ENCODE measurements at regions not wholly inside any gene's neighbourhood (a gene's known extent, or its start where the extent isn't known, plus 50 kb on each side); places are given as distances from the start of the nearest gene placed in this dataset.
A peak's percentile ranks its signal among the peaks of the same experiment; 100 is the strongest.
"Not testable (repeated sequence)": the region's sequence is repeated elsewhere in the genome, so short reads cannot be mapped to it uniquely, and the experiment has no call there.

DNA sequence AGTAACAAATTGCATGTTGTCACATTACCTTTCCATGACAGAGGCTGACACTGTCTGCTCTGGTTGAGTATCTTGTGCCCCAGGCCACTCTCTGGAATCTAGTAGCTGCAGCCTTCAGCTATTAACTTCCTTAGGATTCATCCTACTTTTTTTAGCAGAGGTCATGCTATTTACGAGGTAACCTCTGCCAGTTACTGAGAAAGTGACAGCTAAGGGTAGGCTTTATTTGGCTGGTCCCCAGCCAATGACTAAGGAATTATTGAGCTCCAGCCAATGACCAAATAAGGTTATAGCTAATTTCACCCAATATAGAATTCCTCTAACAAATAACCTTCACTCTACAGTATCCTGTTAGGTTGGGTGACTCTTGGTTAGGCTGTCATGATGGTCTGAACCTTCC, 1361.7 kb downstream of the XPNPEP1 start:
- Mint-ChIP-seq H3K4me3 (no peak overlapping the region), H3K27me3 (no peaks in the 10 kb centered on the region), H3K9me3 (peaks cover 0 to 2% of the 10 kb centered on the region in 2 donors), H3K27ac (no peak overlapping the region), H3K4me1 (no peaks in the 10 kb centered on the region)
- no peak for DNase-seq
- no peak for ATAC-seq

DNA sequence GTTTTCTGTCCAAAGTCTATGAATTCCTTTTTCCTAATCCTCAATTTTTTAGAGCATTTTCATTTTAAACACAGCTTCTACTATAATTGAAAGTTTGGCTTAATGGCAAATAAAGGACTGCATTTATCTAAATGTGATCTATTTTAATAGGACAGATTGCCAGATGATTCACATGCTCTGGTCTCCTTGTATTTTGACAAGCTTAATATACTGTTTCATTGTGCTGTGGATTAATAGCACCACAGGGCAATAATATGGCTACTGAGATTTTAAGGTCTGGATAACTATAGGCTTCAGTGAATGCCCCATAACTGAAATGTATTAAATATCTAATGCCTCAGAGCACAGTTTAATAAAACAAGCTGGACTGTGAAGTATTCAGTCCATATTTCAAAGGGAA, 1362.8 kb downstream of the XPNPEP1 start:
- no peak for DNase-seq
- Mint-ChIP-seq H3K9me3 (no peaks in the 10 kb centered on the region), H3K4me3 (no peak overlapping the region), H3K27me3 (no peaks in the 10 kb centered on the region), H3K4me1 (no peaks in the 10 kb centered on the region), H3K27ac (no peak overlapping the region)
- no peak for ATAC-seq

DNA sequence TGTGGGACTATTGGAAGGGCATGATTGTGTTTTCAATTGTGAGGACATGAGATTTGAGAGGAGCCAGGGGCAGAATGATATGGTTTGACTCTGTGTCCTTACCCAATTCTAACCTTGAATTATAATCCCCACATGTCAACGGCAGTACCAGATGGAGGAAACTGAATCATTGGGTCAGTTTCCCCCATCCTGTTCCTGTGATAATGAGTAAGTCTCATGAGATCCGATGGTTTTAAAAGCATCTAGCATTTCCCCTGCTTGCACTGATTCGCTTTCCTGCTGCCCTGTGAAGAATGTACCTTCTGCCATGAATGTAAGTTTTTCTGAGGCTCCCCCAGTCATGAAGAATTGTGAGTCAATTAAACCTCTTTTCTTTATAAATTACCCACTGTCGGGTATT, 1367.1 kb downstream of the XPNPEP1 start:
- H3K27ac Mint-ChIP-seq = no peak overlapping the region
- no peaks in the 10 kb centered on the region for H3K27me3 Mint-ChIP-seq
- peaks cover 0 to 10% of the 10 kb centered on the region in 2 donors for H3K9me3 Mint-ChIP-seq
- ATAC-seq = no peak
- H3K4me3 Mint-ChIP-seq = no peak overlapping the region
- no peak for DNase-seq
- H3K4me1 Mint-ChIP-seq = no peaks in the 10 kb centered on the region

DNA sequence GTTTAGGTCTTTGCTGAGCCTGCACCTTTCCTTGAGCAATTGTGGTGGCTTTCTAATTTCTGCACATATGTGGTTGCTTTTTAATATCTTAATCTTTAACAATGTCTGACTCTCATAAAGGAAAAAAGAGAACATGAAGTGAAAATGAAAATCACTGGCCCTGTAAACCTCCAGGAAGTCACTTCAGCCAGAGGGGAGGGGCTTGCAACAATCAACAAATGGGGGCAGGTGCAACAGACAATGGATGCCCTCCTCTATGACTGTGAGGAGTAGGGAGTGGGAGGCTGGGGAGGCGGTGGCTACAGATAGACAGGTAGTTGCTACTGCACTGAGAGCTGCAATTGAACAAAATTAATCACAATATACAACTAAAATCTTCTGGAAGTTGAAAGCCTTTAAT, 1377.4 kb downstream of the XPNPEP1 start:
- no peak for ATAC-seq
- Mint-ChIP-seq H3K9me3 (no peaks in the 10 kb centered on the region), H3K27ac (no peak overlapping the region), H3K27me3 (no peaks in the 10 kb centered on the region), H3K4me3 (no peak overlapping the region), H3K4me1 (no peaks in the 10 kb centered on the region)
- DNase-seq = no peak

DNA sequence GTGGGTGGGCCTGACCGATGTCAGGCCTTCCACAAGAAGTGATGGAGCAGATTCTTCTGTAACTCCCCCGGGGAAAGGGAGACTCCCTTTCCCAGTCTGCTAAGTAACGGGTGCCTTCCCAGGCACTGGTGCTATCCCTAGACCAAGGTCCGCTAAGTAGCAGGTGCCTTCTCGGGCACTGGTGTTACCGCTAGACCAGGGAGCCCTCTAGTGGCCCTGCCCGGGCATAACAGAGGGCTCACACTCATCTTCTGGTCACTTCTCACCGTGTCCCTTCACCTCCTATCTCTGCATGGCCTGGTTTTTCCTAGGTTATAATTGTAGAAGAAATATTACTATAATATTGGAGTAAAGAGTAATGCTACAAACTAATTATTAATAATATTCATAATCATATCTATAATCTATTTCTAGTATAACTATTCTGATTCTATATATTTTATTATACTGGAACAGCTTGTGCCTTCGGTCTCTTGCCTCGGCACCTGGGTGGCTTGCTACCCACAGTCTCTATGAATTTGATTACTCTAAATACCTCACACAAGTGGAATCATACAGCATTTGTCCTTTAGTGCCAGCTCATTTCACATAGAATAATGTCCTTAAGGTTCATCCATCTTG, 1378.7 kb downstream of the XPNPEP1 start:
- DNase-seq (peak; percentile 33 to 36), ATAC-seq (no peak)
- Mint-ChIP-seq H3K27ac (no peak overlapping the region), H3K4me1 (no peaks in the 10 kb centered on the region), H3K9me3 (no peaks in the 10 kb centered on the region), H3K4me3 (no peak overlapping the region), H3K27me3 (no peaks in the 10 kb centered on the region)

DNA sequence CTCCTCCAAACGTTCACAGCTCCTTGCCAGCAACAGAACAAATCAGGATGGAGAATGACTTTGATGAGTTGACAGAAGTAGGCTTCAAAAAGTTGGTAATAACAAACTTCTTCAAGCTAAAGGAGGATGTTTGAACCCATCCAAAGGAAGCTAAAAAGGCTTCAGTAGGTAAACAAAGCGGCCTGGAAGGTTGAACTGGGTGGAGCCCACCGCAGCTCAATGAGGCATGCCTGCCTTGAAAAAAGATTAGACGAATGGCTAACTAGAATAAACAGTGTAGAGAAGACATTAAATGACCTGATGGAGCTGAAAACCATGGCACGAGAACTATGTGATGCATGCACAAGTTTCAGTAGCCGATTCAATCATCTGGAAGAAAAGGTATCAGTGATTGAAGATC, 1369.0 kb upstream of the SORCS1 start:
- H3K27ac Mint-ChIP-seq, H3K27me3 Mint-ChIP-seq, ATAC-seq, H3K4me3 Mint-ChIP-seq, H3K4me1 Mint-ChIP-seq, DNase-seq: not testable (repeated sequence)
- peaks cover 10 to 39% of the 10 kb centered on the region in 2 donors for H3K9me3 Mint-ChIP-seq

DNA sequence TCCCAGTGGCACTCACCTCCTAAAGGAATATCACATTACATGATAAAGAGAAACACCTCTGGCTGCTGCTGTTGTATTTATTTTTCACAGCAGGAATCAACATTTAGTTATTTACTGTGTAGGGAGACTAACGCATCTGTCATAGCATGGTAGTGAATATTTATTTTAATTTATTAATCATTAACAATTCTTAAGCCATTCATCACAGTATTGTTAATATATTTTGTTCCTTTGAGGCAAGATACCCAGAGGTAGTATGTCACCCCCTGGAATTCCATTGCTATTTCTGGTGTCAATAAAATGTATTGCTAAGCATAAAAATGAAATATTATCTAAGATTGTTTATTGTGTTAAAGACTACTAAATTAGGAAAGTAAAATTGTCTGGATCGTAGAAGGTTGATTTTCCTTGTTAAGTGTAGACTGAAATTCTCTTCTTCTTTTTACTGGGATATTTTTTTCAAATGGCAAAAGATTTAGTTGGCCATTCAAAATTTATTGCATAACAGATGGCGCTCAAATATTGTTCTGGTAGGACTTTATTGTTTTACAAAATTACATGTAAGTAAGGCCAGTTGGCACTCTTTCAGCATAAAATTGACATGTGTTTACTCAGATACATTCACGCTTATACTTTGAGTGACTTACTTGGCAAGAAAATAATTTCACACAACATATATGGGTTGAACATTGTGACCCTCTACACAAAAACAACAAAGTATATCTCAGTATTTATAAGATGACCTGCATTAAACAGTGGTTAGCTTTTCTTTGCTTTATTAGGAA, 1358.7 kb upstream of the SORCS1 start:
- no peaks in the 10 kb centered on the region for H3K27me3 Mint-ChIP-seq
- ATAC-seq (no peak), DNase-seq (no peak)
- H3K27ac Mint-ChIP-seq = no peak overlapping the region
- no peak overlapping the region for H3K4me3 Mint-ChIP-seq
- no peaks in the 10 kb centered on the region for H3K4me1 Mint-ChIP-seq
- peaks cover 5 to 27% of the 10 kb centered on the region in 2 donors for H3K9me3 Mint-ChIP-seq

DNA sequence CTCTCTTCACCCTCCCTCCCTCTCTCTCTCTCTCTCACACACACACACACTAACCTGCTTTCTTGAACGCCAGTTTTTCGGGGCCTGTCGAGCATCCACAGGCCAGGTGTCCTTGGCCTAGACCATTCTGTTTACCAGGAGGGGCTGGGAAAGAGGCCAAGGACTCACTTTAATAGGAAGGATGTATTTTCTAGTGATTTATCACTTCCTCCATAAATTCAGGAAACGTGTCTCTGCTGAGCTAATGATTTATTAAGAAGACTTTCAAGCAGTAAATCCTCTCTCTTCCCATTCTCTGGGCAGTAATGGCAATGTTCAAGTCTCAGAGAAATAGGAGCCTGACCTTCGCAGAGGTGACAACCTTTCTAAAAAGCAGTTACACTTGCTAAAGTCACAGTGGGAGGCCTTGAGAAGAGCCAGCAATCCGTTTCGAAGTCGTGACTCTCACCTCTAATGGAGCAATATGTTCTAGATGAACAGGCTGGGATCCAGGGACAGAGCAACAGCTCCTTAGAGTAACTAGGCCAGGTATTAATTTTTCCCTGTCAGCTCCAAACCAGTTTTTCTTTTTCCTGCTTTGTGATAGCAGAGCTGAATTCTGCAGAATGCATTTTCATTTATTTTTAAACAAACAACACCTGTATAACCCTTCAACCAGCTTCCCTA, 1357.5 kb upstream of the SORCS1 start:
- Mint-ChIP-seq H3K4me3 (no peak overlapping the region), H3K27ac (no peak overlapping the region), H3K27me3 (no peaks in the 10 kb centered on the region), H3K4me1 (no peaks in the 10 kb centered on the region), H3K9me3 (peaks cover 11 to 31% of the 10 kb centered on the region in 2 donors)
- DNase-seq (no peak), ATAC-seq (no peak)

DNA sequence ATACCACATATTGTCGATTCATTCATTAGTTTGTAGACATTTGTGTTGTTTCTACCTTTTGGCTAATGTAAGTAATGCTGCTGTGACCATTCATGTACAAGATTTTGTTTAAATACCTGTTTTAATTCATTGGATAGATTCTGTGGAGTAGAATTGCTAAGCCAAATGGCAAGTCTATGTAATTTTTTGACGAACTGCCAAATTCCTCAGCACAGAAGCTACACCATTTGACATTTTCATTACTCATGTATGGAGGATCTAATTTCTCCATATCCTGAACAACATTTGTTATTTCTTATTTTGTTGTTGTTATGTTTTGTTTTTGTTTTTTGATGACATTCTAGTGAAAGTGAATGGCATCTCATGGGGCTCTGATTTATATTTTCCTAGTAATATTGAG, 1351.3 kb upstream of the SORCS1 start:
- no peak for ATAC-seq
- peaks cover 11 to 31% of the 10 kb centered on the region in 2 donors for H3K9me3 Mint-ChIP-seq
- no peaks in the 10 kb centered on the region for H3K4me1 Mint-ChIP-seq
- H3K27me3 Mint-ChIP-seq = no peaks in the 10 kb centered on the region
- H3K4me3 Mint-ChIP-seq = no peak overlapping the region
- no peak overlapping the region for H3K27ac Mint-ChIP-seq
- no peak for DNase-seq

DNA sequence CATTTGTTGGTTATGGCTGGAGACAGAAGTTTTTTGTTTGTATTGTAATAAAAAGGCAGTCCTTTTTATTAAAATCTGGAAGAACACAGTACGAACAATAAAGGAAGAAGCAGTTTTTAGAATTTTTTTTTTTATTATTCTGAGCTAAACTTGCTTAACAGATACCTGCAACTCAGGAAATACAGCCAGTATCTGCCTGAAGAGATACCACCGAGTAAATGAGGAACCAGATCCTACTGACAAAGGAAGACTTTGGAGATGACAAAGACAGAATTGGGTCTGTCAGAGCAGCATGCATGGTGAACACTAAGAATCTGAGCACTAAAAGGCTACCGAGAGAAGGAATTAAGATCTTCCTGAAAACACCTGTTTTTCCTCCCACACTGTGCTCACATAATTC, 1335.9 kb upstream of the SORCS1 start:
- Mint-ChIP-seq H3K27me3 (no peaks in the 10 kb centered on the region), H3K9me3 (peaks cover 12 to 13% of the 10 kb centered on the region in 2 donors), H3K27ac (no peak overlapping the region), H3K4me3 (no peak overlapping the region), H3K4me1 (no peaks in the 10 kb centered on the region)
- no peak for DNase-seq
- ATAC-seq = no peak

DNA sequence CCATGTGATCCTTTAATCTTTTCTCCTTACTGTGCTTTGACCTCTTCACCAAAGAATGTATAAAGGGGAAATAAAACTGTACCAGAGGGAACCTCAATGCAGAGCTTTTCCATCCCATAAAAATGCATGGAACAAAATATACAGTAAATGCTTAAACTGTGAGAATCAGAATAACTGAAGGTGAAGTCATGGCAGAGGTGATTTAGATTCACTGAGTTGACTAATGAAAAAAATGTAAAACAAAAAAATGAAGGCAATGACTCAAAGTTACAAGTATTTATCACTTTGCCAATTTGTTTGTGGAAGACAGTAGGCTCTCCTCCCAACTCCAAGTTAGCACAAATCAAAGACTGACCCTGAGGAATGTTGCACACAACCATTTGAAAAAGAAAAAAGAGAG, 1331.6 kb upstream of the SORCS1 start:
- no peaks in the 10 kb centered on the region for H3K27me3 Mint-ChIP-seq
- H3K9me3 Mint-ChIP-seq = peaks cover 0 to 9% of the 10 kb centered on the region in 2 donors
- H3K4me3 Mint-ChIP-seq = no peak overlapping the region
- ATAC-seq (no peak), DNase-seq (no peak)
- H3K27ac Mint-ChIP-seq = no peak overlapping the region
- H3K4me1 Mint-ChIP-seq = no peaks in the 10 kb centered on the region

DNA sequence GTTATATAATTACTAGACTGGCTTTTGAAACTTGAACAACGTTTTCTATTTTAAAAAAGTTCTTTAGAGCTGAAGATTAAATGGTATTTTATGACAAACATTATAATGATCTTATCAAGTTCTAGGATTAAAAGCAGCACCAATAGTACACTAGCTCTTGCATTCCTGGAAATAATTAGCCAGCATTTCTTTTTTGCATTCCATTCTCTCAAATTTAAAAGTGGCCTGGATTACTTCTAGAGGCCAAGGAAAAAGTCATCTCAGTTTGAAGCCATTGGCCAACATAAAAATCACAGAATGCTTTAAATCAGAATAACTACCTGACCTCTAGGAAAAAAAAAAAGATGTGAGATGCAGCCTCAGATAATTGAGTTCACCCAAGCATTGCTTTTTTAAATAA, 1326.4 kb upstream of the SORCS1 start:
- no peak for ATAC-seq
- H3K27me3 Mint-ChIP-seq = no peaks in the 10 kb centered on the region
- H3K27ac Mint-ChIP-seq = no peak overlapping the region
- DNase-seq = no peak
- no peak overlapping the region for H3K4me3 Mint-ChIP-seq
- peaks cover 0 to under 1% of the 10 kb centered on the region in 2 donors for H3K9me3 Mint-ChIP-seq
- H3K4me1 Mint-ChIP-seq = no peaks in the 10 kb centered on the region

DNA sequence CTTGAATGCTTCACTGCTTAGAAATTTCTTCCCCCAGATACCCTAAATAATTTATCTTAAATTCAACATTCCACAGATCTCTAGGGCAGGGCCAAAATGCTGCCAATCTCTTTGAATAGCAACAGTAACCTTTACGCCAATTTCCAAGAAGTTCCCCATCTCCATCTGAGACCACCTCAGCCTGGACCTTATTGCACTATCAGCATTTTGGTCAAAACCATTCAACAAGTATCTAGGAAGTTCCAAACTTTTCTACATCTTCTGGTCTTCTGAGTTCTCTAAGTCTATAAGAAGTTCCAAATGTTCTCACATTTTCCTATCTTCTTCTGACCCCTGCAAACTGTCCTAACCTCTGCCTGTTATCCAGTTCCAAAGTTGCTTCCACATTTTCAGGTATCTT, 1306.9 kb upstream of the SORCS1 start:
- Mint-ChIP-seq H3K27ac (no peak overlapping the region), H3K4me1 (no peaks in the 10 kb centered on the region), H3K9me3 (peaks cover 10 to 21% of the 10 kb centered on the region in 2 donors), H3K27me3 (peaks cover 12% of the 10 kb centered on the region), H3K4me3 (no peak overlapping the region)
- DNase-seq (no peak), ATAC-seq (no peak)

DNA sequence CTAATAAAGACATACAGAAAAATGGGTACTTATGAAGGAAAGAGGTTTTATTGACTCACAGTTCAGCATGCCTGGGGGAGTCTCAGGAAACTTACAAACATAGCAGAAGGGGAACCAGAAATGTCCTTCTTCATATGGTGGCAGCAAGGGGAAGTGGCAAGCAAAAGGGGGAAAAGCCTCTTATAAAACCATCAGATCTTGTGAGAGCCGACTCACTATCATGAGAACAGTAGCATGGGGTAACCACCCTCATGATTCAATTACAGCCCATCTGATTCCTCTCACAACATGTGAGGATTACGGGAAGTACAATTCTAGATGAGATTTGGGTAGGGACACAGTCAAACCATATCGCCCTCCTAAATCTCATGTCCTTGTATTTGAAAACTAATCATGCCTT, 1305.4 kb upstream of the SORCS1 start:
- H3K4me1 Mint-ChIP-seq = no peaks in the 10 kb centered on the region
- H3K9me3 Mint-ChIP-seq = peaks cover 7 to 10% of the 10 kb centered on the region in 2 donors
- peaks cover 20% of the 10 kb centered on the region for H3K27me3 Mint-ChIP-seq
- no peak for ATAC-seq
- no peak for DNase-seq
- H3K27ac Mint-ChIP-seq = no peak overlapping the region
- no peak overlapping the region for H3K4me3 Mint-ChIP-seq

DNA sequence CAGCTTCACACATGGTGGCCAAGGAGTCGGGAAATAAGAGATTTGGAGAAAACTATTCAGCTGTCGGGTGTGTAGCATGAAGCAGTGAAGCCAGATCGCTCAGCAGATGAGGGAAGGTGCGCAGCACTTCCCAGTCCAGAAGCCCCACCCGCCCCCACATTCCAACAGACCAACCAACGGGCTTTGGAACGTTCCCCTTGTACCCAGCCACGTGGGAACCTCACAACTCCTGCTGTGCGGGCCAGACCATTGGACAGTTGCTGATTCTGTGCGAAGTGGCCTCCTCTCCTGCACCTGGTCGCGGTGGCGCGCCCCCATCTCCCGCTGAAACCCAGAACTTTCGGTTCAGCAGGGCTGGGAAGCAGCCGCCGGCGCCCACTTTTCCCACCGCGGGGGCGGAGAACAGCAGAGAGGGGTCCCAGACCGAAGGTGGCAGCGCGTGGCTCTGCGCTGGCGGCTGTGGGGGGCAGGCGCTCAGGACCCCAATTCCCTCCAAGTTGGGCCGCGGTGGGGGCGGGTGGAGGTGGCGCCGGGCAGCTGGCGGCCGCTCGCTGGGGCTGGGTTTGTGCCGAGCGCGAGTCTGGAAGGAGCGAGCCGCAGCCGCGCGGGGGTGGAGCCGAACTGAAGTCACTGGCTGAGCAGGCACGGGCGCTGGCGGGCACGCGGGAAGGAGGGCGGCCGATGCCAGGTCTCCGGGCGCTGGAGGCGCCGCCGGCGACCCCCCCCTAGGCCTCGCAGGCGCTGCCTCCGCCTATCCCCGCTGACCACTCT, 1301.5 kb upstream of the SORCS1 start:
- peaks cover 20% of the 10 kb centered on the region for H3K27me3 Mint-ChIP-seq
- DNase-seq (no peak), ATAC-seq (no peak)
- H3K27ac Mint-ChIP-seq = no peak overlapping the region
- H3K4me3 Mint-ChIP-seq = no peak overlapping the region
- peaks cover 7 to 10% of the 10 kb centered on the region in 2 donors for H3K9me3 Mint-ChIP-seq
- no peaks in the 10 kb centered on the region for H3K4me1 Mint-ChIP-seq

DNA sequence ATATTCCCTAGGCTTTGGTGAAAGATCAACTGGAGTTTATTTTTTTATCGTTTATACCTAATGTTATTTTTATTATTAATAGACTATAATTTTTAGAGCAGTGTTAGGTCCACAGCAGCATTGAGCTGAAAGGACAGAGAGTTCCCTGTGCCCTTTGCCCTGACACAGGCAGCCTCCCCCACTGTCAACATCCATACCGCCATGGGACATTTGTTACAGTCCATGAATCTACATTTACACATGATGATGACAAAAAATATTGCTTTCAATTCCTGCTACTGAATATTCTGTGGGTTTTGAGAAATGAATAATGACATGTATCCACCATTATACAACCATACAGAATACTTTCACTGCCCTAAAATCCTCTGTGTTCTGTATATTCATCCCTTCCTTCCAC, 1297.5 kb upstream of the SORCS1 start:
- no peak for ATAC-seq
- H3K9me3 Mint-ChIP-seq = peaks cover 0 to 8% of the 10 kb centered on the region in 2 donors
- H3K27ac Mint-ChIP-seq = no peak overlapping the region
- peaks cover 14% of the 10 kb centered on the region for H3K27me3 Mint-ChIP-seq
- H3K4me3 Mint-ChIP-seq = no peak overlapping the region
- DNase-seq = no peak
- H3K4me1 Mint-ChIP-seq = no peaks in the 10 kb centered on the region

All from stimulated activated naive CD8-positive, alpha-beta T cell treated with anti-CD3 and anti-CD28 coated beads, Interleukin-15, amount 100 ng/mL, for 72 hours (primary cell).